ENCODE measurements at regions not wholly inside any gene's neighbourhood (a gene's known extent, or its start where the extent isn't known, plus 50 kb on each side); places are given as distances from the start of the nearest gene placed in this dataset.

GRCh38 chr4:177079327-177079726 is 230.3 kb upstream of the NEIL3 start:
- Histone ChIP-seq H3K27ac (ENCODE audit: extremely low read length, insufficient read depth, low read length) (no peak overlapping the region), H4K20me1 (ENCODE audit: insufficient read depth, low read length) (no peaks in the 10 kb centered on the region), H3K9ac (ENCODE audit: insufficient read depth, low read depth, low read length) (no peak overlapping the region), H2AFZ (ENCODE audit: low read length) (no peak overlapping the region), H3K27me3 (ENCODE audit: control insufficient read depth in 1 of 2, insufficient read depth in 2 of 2, low read length in 2 of 2) (no peaks in the 10 kb centered on the region), H3K79me2 (ENCODE audit: insufficient read depth, low read length) (no peaks in the 10 kb centered on the region), H3K4me2 (ENCODE audit: low read depth, low read length) (no peak overlapping the region), H3K9me3 (ENCODE audit: low read length) (no peaks in the 10 kb centered on the region), H3K4me3 (replicated peaks in 1 of 3; ENCODE audit: insufficient read depth in 1 of 3, low read depth in 2 of 3, low read length in 3 of 3) (no peak overlapping the region), H3K36me3 (replicated peaks in 1 of 2; ENCODE audit: control insufficient read depth in 1 of 2, insufficient read depth in 2 of 2, low read length in 2 of 2) (no peaks in the 10 kb centered on the region), H3K4me1 (ENCODE audit: insufficient read depth, low read length) (no peaks in the 10 kb centered on the region)
- CTCF ChIA-PET (ENCODE audit: low intra/inter-chr PET ratio, low total read pairs): no interaction called here
- POLR2A ChIA-PET: no interaction called here
- DNase-seq (ENCODE audit: low spot score) (no peak), FAIRE-seq (no peak), ATAC-seq (no peak)
- in situ Hi-C loops (cut with HindIII; ENCODE audit: extremely low pct_ligation_motif_present, low pct_unique_long_range_greater_than_20kb) (no loop called here), intact Hi-C loops (cut with micrococcal nuclease; ENCODE audit: unreplicated experiment) (no loop called here)
- BruUV-seq (replicated peaks): no TSS peak
- WGBS (ENCODE audit: low lambda C conversion rate): 3% methylated on average over 3 of the region's 3 CpGs
- TF ChIP-seq RFX1 (IDR thresholded peaks at IDR 0.05) (no peak), KDM1A (CRISPR knock-in tag; IDR thresholded peaks at IDR 0.05) (no peak), ZNF652 (CRISPR knock-in tag; IDR thresholded peaks at IDR 0.05; ENCODE audit: borderline replicate concordance, low read depth) (no peak), ZGPAT (CRISPR knock-in tag; IDR thresholded peaks at IDR 0.05) (no peak), ZNF510 (CRISPR knock-in tag; IDR thresholded peaks at IDR 0.05; ENCODE audit: low read depth) (no peak), ZNF530 (CRISPR knock-in tag; IDR thresholded peaks at IDR 0.05; ENCODE audit: low read depth) (no peak)

- intact Hi-C loops (cut with micrococcal nuclease; ENCODE audit: unreplicated experiment) (no loop called here), in situ Hi-C loops (cut with HindIII; ENCODE audit: extremely low pct_ligation_motif_present, low pct_unique_long_range_greater_than_20kb) (no loop called here)
- TF ChIP-seq ZNF451 (CRISPR knock-in tag; IDR thresholded peaks at IDR 0.05): no peak
- TF ChIP-seq ZHX2 (IDR thresholded peaks at IDR 0.05; ENCODE audit: low read depth): no peak
- no peak for TF ChIP-seq ZHX2 (CRISPR knock-in tag; IDR thresholded peaks at IDR 0.05; ENCODE audit: borderline replicate concordance)
- no peak for TF ChIP-seq SAFB2 (CRISPR knock-in tag; IDR thresholded peaks at IDR 0.05; ENCODE audit: borderline replicate concordance, low read depth)
- TF ChIP-seq ZNF138 (CRISPR knock-in tag; IDR thresholded peaks at IDR 0.05; ENCODE audit: low read depth): no peak
- TF ChIP-seq EZH2 (conservative IDR thresholded peaks at IDR 0.05; ENCODE audit: low read depth, low read length): no peak
- TF ChIP-seq ERF (CRISPR knock-in tag; IDR thresholded peaks at IDR 0.05): no peak
- no peak for TF ChIP-seq ZNF143 (CRISPR knock-in tag; IDR thresholded peaks at IDR 0.05)
- TF ChIP-seq SMARCC2 (IDR thresholded peaks at IDR 0.05): no peak
- no peak for TF ChIP-seq ZNF264 (CRISPR knock-in tag; IDR thresholded peaks at IDR 0.05)
- no peak overlapping the region for H3K9ac ChIP-seq (ENCODE audit: insufficient read depth, low read depth, low read length)
- DNase-seq (ENCODE audit: low spot score) (no peak), ATAC-seq (no peak), FAIRE-seq (no peak)
- H3K79me2 ChIP-seq (ENCODE audit: insufficient read depth, low read length): no peaks in the 10 kb centered on the region
- H3K4me3 ChIP-seq (replicated peaks in 1 of 3; ENCODE audit: insufficient read depth in 1 of 3, low read depth in 2 of 3, low read length in 3 of 3): no peak overlapping the region
- no peaks in the 10 kb centered on the region for H3K4me1 ChIP-seq (ENCODE audit: insufficient read depth, low read length)
- H2AFZ ChIP-seq (ENCODE audit: low read length): no peak overlapping the region
- no TSS peak for BruUV-seq (replicated peaks)
- ChIA-PET CTCF (ENCODE audit: low intra/inter-chr PET ratio, low total read pairs) (no interaction called here), POLR2A (no interaction called here)
- no peaks in the 10 kb centered on the region for H4K20me1 ChIP-seq (ENCODE audit: insufficient read depth, low read length)
- no peak overlapping the region for H3K27ac ChIP-seq (ENCODE audit: extremely low read length, insufficient read depth, low read length)
- H3K9me3 ChIP-seq (ENCODE audit: low read length): no peaks in the 10 kb centered on the region
- H3K4me2 ChIP-seq (ENCODE audit: low read depth, low read length): no peak overlapping the region
- 40% methylated on average over 4 of the region's 5 CpGs for WGBS (ENCODE audit: low lambda C conversion rate)
- no peaks in the 10 kb centered on the region for H3K27me3 ChIP-seq (ENCODE audit: control insufficient read depth in 1 of 2, insufficient read depth in 2 of 2, low read length in 2 of 2)
- H3K36me3 ChIP-seq (replicated peaks in 1 of 2; ENCODE audit: control insufficient read depth in 1 of 2, insufficient read depth in 2 of 2, low read length in 2 of 2): no peaks in the 10 kb centered on the region
Observed at GRCh38 chr4:177080388-177080787, 229.3 kb upstream of the NEIL3 start.
